GM18511 (cell line): ENCODE measurements at regions not wholly inside any gene's neighbourhood (a gene's known extent, or its start where the extent isn't known, plus 50 kb on each side); places are given as distances from the start of the nearest gene placed in this dataset.
"Not testable (repeated sequence)": the region's sequence is repeated elsewhere in the genome, so short reads cannot be mapped to it uniquely, and the experiment has no call there.

Source experiments
- ATAC-seq: cut with Tn5 transposase; IDR thresholded peaks from one replicate; pipeline ENCODE4 v1.9.1; 2021; ENCODE audit warnings: mild to moderate bottlenecking, moderate library complexity; ENCODE audit not compliant: unreplicated experiment

DNA sequence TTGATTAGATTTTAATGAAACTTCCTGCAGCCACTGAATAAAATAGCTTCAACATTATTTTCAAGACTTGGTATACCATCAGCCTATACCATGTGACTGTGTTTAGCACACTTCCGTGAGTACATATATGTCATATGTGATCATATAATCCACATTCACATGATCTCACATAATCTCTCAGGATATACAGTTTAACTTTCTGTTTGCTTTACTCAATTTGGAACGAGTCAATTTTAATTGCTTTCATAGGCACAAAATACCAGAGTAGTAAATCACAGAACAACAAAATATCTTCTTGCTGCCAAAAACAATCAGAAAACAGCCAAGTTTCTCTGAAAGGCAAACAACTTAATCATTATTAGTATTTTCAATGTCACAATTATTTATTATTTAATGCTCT is 731.1 kb upstream of the DIAPH2 start:
- ATAC-seq, result no peak

- ATAC-seq, result no peak
These were observed 727.9 kb upstream of the DIAPH2 start for GRCh38 chrX:95956745-95957144.

GRCh38 chrX:95973456-95974095 is 711.1 kb upstream of the DIAPH2 start:
- not testable (repeated sequence) for ATAC-seq

GRCh38 chrX:95974096-95974470 is 710.6 kb upstream of the DIAPH2 start:
- ATAC-seq, result no peak

DNA sequence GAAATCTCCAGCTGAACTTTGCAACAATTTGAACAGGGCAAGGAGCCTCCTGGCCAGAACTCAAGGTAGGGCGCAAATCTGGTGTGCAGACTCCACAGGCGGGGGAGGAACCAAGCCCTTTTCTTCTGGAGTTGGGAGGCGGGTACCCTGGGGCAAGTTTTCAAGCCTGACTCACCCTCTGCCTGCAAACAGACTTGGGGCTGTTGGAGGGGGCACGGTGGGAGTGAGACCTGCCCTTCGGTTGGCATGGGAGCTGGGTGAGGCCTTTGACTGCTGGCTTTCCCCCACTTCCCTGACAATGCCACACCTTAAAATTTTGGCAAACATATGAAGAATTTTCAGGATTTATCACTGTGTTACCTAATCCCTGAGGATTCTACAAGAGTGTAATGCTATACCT is 709.8 kb upstream of the DIAPH2 start:
- ATAC-seq, result no peak

DNA sequence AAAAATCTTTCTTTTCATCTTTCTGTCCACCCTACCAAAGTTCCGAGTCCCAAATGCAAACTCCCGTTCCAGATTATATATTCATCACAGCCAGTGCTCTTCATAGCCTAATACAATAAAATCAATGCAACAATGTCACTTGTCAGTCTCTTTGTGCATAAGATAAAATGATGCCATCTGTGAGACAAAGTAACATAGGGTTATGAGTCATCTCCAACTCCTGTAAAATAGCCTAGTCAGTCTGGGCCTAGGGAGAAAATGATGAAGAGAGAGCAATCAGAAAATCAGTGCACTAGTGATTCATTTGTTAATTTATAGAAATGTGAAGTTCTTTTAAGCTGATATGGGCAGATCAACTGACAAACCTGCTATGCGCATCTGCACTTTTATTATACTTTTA is 689.1 kb upstream of the DIAPH2 start:
- ATAC-seq, result no peak

- no peak for ATAC-seq
These were observed 688.3 kb upstream of the DIAPH2 start for GRCh38 chrX:95996294-95996693.

- no peak for ATAC-seq
These were observed 682.2 kb upstream of the DIAPH2 start for GRCh38 chrX:96002431-96002830.

- ATAC-seq, result no peak
These were observed 680.3 kb upstream of the DIAPH2 start for GRCh38 chrX:96004386-96004785.

GRCh38 chrX:96006281-96006680 is 678.4 kb upstream of the DIAPH2 start:
- no peak for ATAC-seq

DNA sequence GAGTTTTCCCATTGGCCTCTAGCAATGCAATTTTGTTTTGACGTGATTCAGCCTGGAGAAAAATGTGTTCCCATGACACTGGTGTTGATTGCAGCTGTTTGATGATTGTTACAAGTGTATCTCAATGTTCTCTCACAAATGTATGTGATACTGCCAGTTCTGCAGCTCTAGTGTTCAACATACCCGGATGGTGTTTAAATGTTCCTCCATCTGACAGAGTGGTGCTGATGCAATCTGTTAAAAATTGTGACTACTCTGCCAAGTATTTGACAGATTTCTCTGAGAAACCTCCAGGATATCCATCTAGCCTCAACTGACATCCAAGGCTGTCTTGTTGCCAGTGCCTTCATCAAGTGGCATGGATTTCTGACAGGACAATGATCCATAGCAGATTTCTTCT is 657.2 kb upstream of the DIAPH2 start:
- no peak for ATAC-seq

GRCh38 chrX:96052078-96052477 is 632.6 kb upstream of the DIAPH2 start:
- ATAC-seq, result no peak

DNA sequence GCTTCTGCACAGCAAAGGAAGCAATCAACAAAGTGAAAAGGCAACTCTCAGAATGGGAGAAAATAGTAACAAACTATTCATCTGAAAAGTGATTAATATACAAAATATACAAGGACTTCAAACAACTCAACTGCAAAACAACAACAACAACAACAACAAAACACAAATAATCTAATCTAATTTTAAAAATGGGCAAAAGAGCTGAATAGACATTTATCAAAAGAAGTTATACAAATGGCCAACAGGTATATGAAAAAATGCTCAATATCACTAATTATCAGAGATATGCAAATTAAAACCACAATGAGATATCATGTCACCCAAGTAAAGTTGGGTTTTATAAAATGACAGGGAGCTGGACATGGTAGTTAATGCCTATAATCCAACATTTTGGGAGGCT is 602.8 kb upstream of the DIAPH2 start:
- ATAC-seq, result no peak

GRCh38 chrX:96094616-96095015 is 590.0 kb upstream of the DIAPH2 start:
- ATAC-seq, result no peak

DNA sequence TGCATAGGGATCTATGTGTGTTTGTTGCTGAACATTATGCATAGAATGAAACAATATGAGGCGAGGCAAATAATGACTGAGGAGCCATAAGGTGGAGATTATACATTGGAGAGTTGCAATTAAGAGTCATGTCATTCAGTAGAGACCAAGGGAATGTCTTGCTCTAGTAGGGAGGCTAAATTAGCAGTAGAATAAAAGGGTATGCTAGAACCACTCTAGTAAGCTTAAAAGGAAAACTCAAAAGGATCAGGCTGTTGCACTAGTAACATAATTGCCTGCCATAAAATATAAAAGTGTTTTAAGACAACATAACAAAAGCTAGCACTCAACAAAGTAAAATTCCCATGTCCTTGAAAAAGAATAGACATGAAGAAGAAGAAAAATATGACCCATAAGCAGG is 586.2 kb upstream of the DIAPH2 start:
- no peak for ATAC-seq

DNA sequence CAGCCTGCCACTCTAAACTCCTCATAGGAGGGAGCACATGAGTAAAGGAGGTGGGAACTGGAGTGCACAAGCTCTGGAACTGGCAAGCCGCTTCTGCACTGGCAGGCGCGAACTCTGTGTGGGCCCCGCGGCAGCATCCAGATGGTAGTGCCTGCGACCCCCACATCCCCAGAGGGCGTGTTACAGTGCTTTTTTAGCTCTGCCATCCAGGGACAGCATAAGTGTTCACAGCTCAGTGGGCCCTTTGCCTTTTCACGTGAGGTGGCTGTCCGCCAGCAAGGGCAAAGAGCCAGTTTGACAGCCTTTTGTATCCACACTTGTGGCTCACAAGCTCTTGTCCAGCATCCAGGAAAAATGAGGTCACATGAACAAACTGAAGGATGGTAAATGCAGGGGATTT is 581.6 kb upstream of the DIAPH2 start:
- no peak for ATAC-seq

GRCh38 chrX:96112689-96113088 is 572.0 kb upstream of the DIAPH2 start:
- ATAC-seq, result no peak

- ATAC-seq, result no peak
These were observed 558.5 kb upstream of the DIAPH2 start for GRCh38 chrX:96126182-96126581.

- not testable (repeated sequence) for ATAC-seq
These were observed 556.6 kb upstream of the DIAPH2 start for GRCh38 chrX:96128058-96128457.

DNA sequence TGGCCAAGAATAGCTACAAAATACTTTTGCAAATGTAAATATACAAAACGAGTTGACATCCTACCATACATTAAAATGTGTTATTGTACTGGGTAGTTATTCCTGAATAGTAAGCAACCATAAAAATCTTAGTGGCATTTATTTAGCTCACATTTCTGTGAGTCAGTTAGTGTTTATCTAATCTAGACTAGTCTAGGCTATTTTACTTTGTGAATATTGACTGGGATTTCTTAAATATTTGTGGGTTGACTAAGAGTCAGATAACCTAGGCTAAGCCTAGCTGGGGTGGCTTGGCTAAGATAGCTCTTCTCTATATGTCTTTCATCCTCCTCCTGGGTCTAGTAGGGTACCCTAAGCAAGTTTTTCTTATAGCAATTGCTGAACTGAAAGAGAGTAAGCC is 543.8 kb upstream of the DIAPH2 start:
- ATAC-seq, result no peak

DNA sequence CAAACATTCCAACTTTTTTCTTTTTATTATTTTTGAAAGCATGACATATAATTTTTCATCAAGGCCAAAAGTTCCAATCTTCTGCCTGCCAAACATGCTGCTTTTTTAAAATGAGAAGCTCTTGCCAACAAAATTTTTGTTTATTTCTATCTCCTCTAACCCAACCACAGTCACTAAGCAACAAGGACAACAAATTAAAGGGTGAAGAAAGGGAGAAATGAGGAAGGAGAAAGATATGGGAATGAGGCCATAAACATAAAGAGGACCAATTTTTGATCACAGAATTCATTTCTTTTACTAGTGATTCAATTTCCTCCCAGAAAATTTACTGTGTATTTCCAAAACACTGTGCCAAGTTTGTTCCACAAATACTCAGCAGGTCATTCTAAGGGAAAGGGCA is 537.0 kb upstream of the DIAPH2 start:
- ATAC-seq, result no peak

GRCh38 chrX:96170626-96171025 is 514.0 kb upstream of the DIAPH2 start:
- no peak for ATAC-seq

GRCh38 chrX:96176921-96177320 is 507.7 kb upstream of the DIAPH2 start:
- ATAC-seq, result no peak
